ENCODE measurements at regions not wholly inside any gene's neighbourhood (a gene's known extent, or its start where the extent isn't known, plus 50 kb on each side); places are given as distances from the start of the nearest gene placed in this dataset.

GRCh38 chr15:67914537-67915460, 75.0 kb upstream of the RNU6-1 start:
- Mint-ChIP-seq H3K4me1 (no peaks in the 10 kb centered on the region), H3K4me3 (no peak overlapping the region), H3K36me3 (peaks cover 8% of the 10 kb centered on the region), H3K9me3 (peaks cover 15% of the 10 kb centered on the region), H3K27ac (no peak overlapping the region), H3K27me3 (no peaks in the 10 kb centered on the region)
- ATAC-seq (ENCODE audit: low read depth), result no peak
- no peak for DNase-seq (ENCODE audit: low spot score in 2 of 2)

- peaks cover 18% of the 10 kb centered on the region for H3K9me3 Mint-ChIP-seq
- no peak overlapping the region for H3K4me3 Mint-ChIP-seq
- ATAC-seq (ENCODE audit: low read depth) (no peak), DNase-seq (ENCODE audit: low spot score in 2 of 2) (no peak)
- H3K27ac Mint-ChIP-seq, result no peak overlapping the region
- no peaks in the 10 kb centered on the region for H3K4me1 Mint-ChIP-seq
- H3K36me3 Mint-ChIP-seq, result peaks cover 8% of the 10 kb centered on the region
- H3K27me3 Mint-ChIP-seq, result no peaks in the 10 kb centered on the region
Measured at GRCh38 chr15:67915461-67916374, 75.9 kb upstream of the RNU6-1 start.

- peaks cover 6% of the 10 kb centered on the region for H3K36me3 Mint-ChIP-seq
- no peak overlapping the region for H3K4me3 Mint-ChIP-seq
- peaks cover 15% of the 10 kb centered on the region for H3K9me3 Mint-ChIP-seq
- no peak overlapping the region for H3K27ac Mint-ChIP-seq
- no peaks in the 10 kb centered on the region for H3K4me1 Mint-ChIP-seq
- ATAC-seq (ENCODE audit: low read depth), result no peak
- no peaks in the 10 kb centered on the region for H3K27me3 Mint-ChIP-seq
- no peak for DNase-seq (ENCODE audit: low spot score in 2 of 2)
Measured at GRCh38 chr15:67916565-67916964, 76.7 kb upstream of the RNU6-1 start.

- no peaks in the 10 kb centered on the region for H3K27me3 Mint-ChIP-seq
- peaks cover 4% of the 10 kb centered on the region for H3K36me3 Mint-ChIP-seq
- no peaks in the 10 kb centered on the region for H3K4me1 Mint-ChIP-seq
- DNase-seq (ENCODE audit: low spot score in 2 of 2) (no peak), ATAC-seq (ENCODE audit: low read depth) (no peak)
- H3K9me3 Mint-ChIP-seq, result peaks cover 14% of the 10 kb centered on the region
- no peak overlapping the region for H3K27ac Mint-ChIP-seq
- no peak overlapping the region for H3K4me3 Mint-ChIP-seq
Measured at GRCh38 chr15:67917037-67917436, 77.2 kb upstream of the RNU6-1 start.

- peaks cover 14% of the 10 kb centered on the region for H3K9me3 Mint-ChIP-seq
Measured at GRCh38 chr15:67917636-67918035, 77.8 kb upstream of the RNU6-1 start.

GRCh38 chr15:67918205-67918861, 78.5 kb upstream of the RNU6-1 start:
- Mint-ChIP-seq H3K36me3 (peaks cover 4% of the 10 kb centered on the region), H3K4me1 (no peaks in the 10 kb centered on the region), H3K9me3 (peaks cover 14% of the 10 kb centered on the region), H3K27me3 (no peaks in the 10 kb centered on the region), H3K27ac (no peak overlapping the region), H3K4me3 (no peak overlapping the region)
- ATAC-seq (ENCODE audit: low read depth) (no peak), DNase-seq (ENCODE audit: low spot score in 2 of 2) (no peak)

More at GRCh38 chr15:67917636-67918035, 77.8 kb upstream of the RNU6-1 start:
- peaks cover 4% of the 10 kb centered on the region for H3K36me3 Mint-ChIP-seq
- no peak for ATAC-seq (ENCODE audit: low read depth)
- no peak for DNase-seq (ENCODE audit: low spot score in 2 of 2)
- H3K27ac Mint-ChIP-seq, result no peak overlapping the region
- no peaks in the 10 kb centered on the region for H3K27me3 Mint-ChIP-seq
- H3K4me1 Mint-ChIP-seq, result no peaks in the 10 kb centered on the region
- H3K4me3 Mint-ChIP-seq, result no peak overlapping the region

GRCh38 chr15:67920524-67921240, 80.8 kb upstream of the RNU6-1 start:
- Mint-ChIP-seq H3K4me3 (no peak overlapping the region), H3K36me3 (peaks cover 4% of the 10 kb centered on the region), H3K4me1 (no peaks in the 10 kb centered on the region), H3K9me3 (peaks cover 13% of the 10 kb centered on the region), H3K27ac (no peak overlapping the region), H3K27me3 (no peaks in the 10 kb centered on the region)
- DNase-seq (ENCODE audit: low spot score in 2 of 2) (no peak), ATAC-seq (ENCODE audit: low read depth) (no peak)

GRCh38 chr15:67922106-67922675, 82.3 kb upstream of the RNU6-1 start:
- Mint-ChIP-seq H3K4me1 (no peaks in the 10 kb centered on the region), H3K4me3 (no peak overlapping the region), H3K27me3 (no peaks in the 10 kb centered on the region), H3K9me3 (peaks cover 13% of the 10 kb centered on the region), H3K36me3 (peaks cover 4% of the 10 kb centered on the region), H3K27ac (no peak overlapping the region)
- DNase-seq (ENCODE audit: low spot score in 2 of 2) (no peak), ATAC-seq (ENCODE audit: low read depth) (no peak)

GRCh38 chr15:67922971-67923945, 83.4 kb upstream of the RNU6-1 start:
- Mint-ChIP-seq H3K36me3 (no peaks in the 10 kb centered on the region), H3K27ac (no peak overlapping the region), H3K4me3 (no peak overlapping the region), H3K4me1 (no peaks in the 10 kb centered on the region), H3K9me3 (peaks cover 9% of the 10 kb centered on the region), H3K27me3 (no peaks in the 10 kb centered on the region)
- DNase-seq (ENCODE audit: low spot score in 2 of 2), result no peak
- ATAC-seq (ENCODE audit: low read depth), result no peak

GRCh38 chr15:67924359-67924974, 84.6 kb upstream of the RNU6-1 start:
- Mint-ChIP-seq H3K9me3 (peaks cover 5% of the 10 kb centered on the region), H3K36me3 (no peaks in the 10 kb centered on the region), H3K4me3 (no peak overlapping the region), H3K27ac (no peak overlapping the region), H3K4me1 (no peaks in the 10 kb centered on the region), H3K27me3 (no peaks in the 10 kb centered on the region)
- no peak for ATAC-seq (ENCODE audit: low read depth)
- no peak for DNase-seq (ENCODE audit: low spot score in 2 of 2)

- H3K36me3 Mint-ChIP-seq, result no peaks in the 10 kb centered on the region
- H3K27me3 Mint-ChIP-seq, result peaks cover 4% of the 10 kb centered on the region
- H3K9me3 Mint-ChIP-seq, result peaks cover 1% of the 10 kb centered on the region
- no peaks in the 10 kb centered on the region for H3K4me1 Mint-ChIP-seq
- H3K4me3 Mint-ChIP-seq, result no peak overlapping the region
- ATAC-seq (ENCODE audit: low read depth) (no peak), DNase-seq (ENCODE audit: low spot score in 2 of 2) (no peak)
- H3K27ac Mint-ChIP-seq, result no peak overlapping the region
Measured at GRCh38 chr15:67925182-67925581, 85.3 kb upstream of the RNU6-1 start.
